ENCODE measurements at regions not wholly inside any gene's neighbourhood (a gene's known extent, or its start where the extent isn't known, plus 50 kb on each side); places are given as distances from the start of the nearest gene placed in this dataset.

DNA sequence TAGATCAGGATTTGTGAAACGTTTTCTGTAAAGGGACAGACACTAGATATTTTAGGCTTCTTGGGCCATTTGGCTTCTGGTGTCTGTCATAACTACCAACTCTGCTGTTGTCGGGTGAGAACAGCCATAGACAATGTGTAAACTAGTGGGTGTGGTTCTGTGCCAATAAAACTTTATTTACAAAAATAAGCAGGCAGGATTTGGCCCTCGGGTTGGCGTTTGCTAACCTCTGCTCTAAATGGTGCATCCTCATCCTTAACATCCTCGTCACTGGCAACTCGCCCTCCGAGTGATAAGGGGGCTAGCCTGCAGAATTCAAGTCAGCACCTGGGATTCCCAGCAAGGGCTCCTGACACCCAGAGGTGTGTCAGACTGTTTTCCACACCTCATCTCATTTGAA lies 105.8 kb upstream of the MSX1 start:
- FAIRE-seq (no peak), DNase-seq (ENCODE audit: low read depth, low spot score) (no peak)
- no peaks in the 10 kb centered on the region for H3K9me3 ChIP-seq (ENCODE audit: control insufficient read depth, low read depth, low read length)
- no peak overlapping the region for H3K4me3 ChIP-seq (ENCODE audit: control insufficient read depth in 2 of 3, extremely low read depth in 1 of 3, insufficient read depth in 2 of 3, low read depth in 1 of 3, low read length in 3 of 3)
- no peaks in the 10 kb centered on the region for H3K27me3 ChIP-seq (ENCODE audit: control insufficient read depth, extremely low read depth, insufficient read depth, low read length)
- H3K79me2 ChIP-seq (ENCODE audit: control insufficient read depth, insufficient read depth, low read length), result no peaks in the 10 kb centered on the region
- TF ChIP-seq, protein P1, sequence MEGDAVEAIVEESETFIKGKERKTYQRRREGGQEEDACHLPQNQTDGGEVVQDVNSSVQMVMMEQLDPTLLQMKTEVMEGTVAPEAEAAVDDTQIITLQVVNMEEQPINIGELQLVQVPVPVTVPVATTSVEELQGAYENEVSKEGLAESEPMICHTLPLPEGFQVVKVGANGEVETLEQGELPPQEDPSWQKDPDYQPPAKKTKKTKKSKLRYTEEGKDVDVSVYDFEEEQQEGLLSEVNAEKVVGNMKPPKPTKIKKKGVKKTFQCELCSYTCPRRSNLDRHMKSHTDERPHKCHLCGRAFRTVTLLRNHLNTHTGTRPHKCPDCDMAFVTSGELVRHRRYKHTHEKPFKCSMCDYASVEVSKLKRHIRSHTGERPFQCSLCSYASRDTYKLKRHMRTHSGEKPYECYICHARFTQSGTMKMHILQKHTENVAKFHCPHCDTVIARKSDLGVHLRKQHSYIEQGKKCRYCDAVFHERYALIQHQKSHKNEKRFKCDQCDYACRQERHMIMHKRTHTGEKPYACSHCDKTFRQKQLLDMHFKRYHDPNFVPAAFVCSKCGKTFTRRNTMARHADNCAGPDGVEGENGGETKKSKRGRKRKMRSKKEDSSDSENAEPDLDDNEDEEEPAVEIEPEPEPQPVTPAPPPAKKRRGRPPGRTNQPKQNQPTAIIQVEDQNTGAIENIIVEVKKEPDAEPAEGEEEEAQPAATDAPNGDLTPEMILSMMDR (optimal IDR thresholded peaks at IDR 0.05 in 1 of 3, IDR thresholded peaks at IDR 0.05 in 1 of 3, conservative IDR thresholded peaks at IDR 0.05 in 1 of 3; ENCODE audit: extremely low read depth in 1 of 3, insufficient read depth in 2 of 3, low read length in 3 of 3), result no peak
- no peak overlapping the region for H3K9ac ChIP-seq (ENCODE audit: control insufficient read depth, extremely low read depth, insufficient read depth, low read length)
- H3K9me1 ChIP-seq (ENCODE audit: control insufficient read depth, extremely low read depth, insufficient read depth, low read length), result no peaks in the 10 kb centered on the region
- H3K27ac ChIP-seq (ENCODE audit: control insufficient read depth, insufficient read depth, low read length), result no peak overlapping the region
- no peaks in the 10 kb centered on the region for H3K4me1 ChIP-seq (ENCODE audit: control insufficient read depth, extremely low read depth, insufficient read depth, low read length)
- H3K4me2 ChIP-seq (ENCODE audit: control insufficient read depth, extremely low read depth, insufficient read depth, low read depth, low read length), result no peak overlapping the region
- H3K36me3 ChIP-seq (ENCODE audit: control insufficient read depth in 2 of 2, extremely low read depth in 1 of 2, insufficient read depth in 2 of 2, low read length in 2 of 2), result no peaks in the 10 kb centered on the region
- no peak overlapping the region for H2AFZ ChIP-seq (ENCODE audit: control insufficient read depth, low read length)
- dilution Hi-C loops (cut with MboI; ENCODE audit: extremely low pct_ligation_motif_present, low sequenced_read_pairs), result no loop called here
- H4K20me1 ChIP-seq (ENCODE audit: control insufficient read depth, extremely low read depth, insufficient read depth, low read length), result no peaks in the 10 kb centered on the region

DNA sequence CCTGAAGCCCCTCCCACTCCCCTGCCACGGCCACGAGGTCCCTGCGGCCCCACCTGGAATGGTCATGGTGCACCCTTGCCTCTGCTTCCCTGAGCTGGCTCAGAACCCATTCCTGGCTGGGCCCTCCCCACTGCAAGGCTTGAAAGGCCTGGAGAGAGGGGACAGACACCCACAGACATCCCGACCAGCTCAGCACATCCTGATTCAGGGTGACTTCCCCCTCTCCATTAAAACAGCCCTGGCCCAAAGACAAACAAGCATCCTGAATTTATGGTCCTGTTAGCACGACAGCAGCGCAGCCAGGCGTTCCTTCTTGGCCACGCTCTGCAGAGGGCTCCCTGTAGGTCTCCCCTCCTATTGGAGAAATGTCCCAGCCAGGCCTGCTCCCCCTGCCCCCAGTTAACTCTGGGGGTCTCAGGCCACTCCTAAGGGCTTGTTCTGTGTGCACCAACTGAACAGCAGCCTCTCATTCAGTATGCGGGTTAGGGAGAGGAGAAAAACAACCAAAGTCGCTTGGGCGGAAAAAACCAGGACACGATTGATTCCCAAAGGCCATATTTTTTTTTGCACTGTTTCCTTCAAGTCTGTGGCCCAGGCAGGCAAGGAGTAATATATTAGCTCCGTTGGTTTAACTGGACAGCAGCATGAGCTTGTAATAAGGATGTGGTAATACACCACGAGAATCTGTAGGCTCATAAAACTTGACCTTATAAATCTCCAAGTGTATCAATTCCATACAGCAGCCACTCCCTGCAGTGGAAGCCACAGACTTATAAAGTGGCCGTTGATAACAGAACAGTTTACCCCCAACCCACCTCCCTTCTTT lies 106.7 kb upstream of the MSX1 start:
- Histone ChIP-seq H3K79me2 (ENCODE audit: control insufficient read depth, insufficient read depth, low read length) (no peaks in the 10 kb centered on the region), H3K9ac (ENCODE audit: control insufficient read depth, extremely low read depth, insufficient read depth, low read length) (no peak overlapping the region), H3K4me3 (ENCODE audit: control insufficient read depth in 2 of 3, extremely low read depth in 1 of 3, insufficient read depth in 2 of 3, low read depth in 1 of 3, low read length in 3 of 3) (no peak overlapping the region), H3K9me3 (ENCODE audit: control insufficient read depth, low read depth, low read length) (no peaks in the 10 kb centered on the region), H3K36me3 (ENCODE audit: control insufficient read depth in 2 of 2, extremely low read depth in 1 of 2, insufficient read depth in 2 of 2, low read length in 2 of 2) (no peaks in the 10 kb centered on the region), H3K9me1 (ENCODE audit: control insufficient read depth, extremely low read depth, insufficient read depth, low read length) (no peaks in the 10 kb centered on the region), H3K27me3 (ENCODE audit: control insufficient read depth, extremely low read depth, insufficient read depth, low read length) (no peaks in the 10 kb centered on the region), H3K4me2 (ENCODE audit: control insufficient read depth, extremely low read depth, insufficient read depth, low read depth, low read length) (no peak overlapping the region), H2AFZ (ENCODE audit: control insufficient read depth, low read length) (no peak overlapping the region), H3K4me1 (ENCODE audit: control insufficient read depth, extremely low read depth, insufficient read depth, low read length) (no peaks in the 10 kb centered on the region), H4K20me1 (ENCODE audit: control insufficient read depth, extremely low read depth, insufficient read depth, low read length) (no peaks in the 10 kb centered on the region), H3K27ac (ENCODE audit: control insufficient read depth, insufficient read depth, low read length) (no peak overlapping the region)
- DNase-seq (ENCODE audit: low read depth, low spot score) (no peak), FAIRE-seq (no peak)
- dilution Hi-C loops (cut with MboI; ENCODE audit: extremely low pct_ligation_motif_present, low sequenced_read_pairs), result no loop called here
- TF ChIP-seq, protein P1 (optimal IDR thresholded peaks at IDR 0.05 in 1 of 3, IDR thresholded peaks at IDR 0.05 in 1 of 3, conservative IDR thresholded peaks at IDR 0.05 in 1 of 3; ENCODE audit: extremely low read depth in 1 of 3, insufficient read depth in 2 of 3, low read length in 3 of 3), result no peak
- TF ChIP-seq EZH2 (IDR thresholded peaks at IDR 0.05; ENCODE audit: low read length), result no peak
